PC-3 (cell line): ENCODE measurements at regions not wholly inside any gene's neighbourhood (a gene's known extent, or its start where the extent isn't known, plus 50 kb on each side); places are given as distances from the start of the nearest gene placed in this dataset.

Experiments
- CTCF ChIP-seq: fragments of 300-600 bp; sonication (generic); conservative IDR thresholded peaks from 2 replicates; pipeline ENCODE4 v1.5.1; 2017; ENCODE audit warnings: antibody characterized with exemption, low read depth, mild to moderate bottlenecking, low read length
- EZH2 ChIP-seq: fragments of 300-600 bp; sonication (generic); IDR thresholded peaks from one replicate; pipeline ENCODE4 v1.6.1; 2017; ENCODE audit warnings: antibody characterized with exemption, mild to moderate bottlenecking, low read length; ENCODE audit not compliant: unreplicated experiment
- EZH2phosphoT487 ChIP-seq: fragments of 300-600 bp; sonication (generic); IDR thresholded peaks from 2 replicates; pipeline ENCODE4 v1.6.1; 2018; ENCODE audit warnings: mild to moderate bottlenecking, antibody characterized with exemption, low read length, borderline replicate concordance

- TF ChIP-seq CTCF (peak; percentile 73), EZH2 (no peak), EZH2phosphoT487 (no peak)
These were observed 243.5 kb upstream of the CAND1 start for GRCh38 chr12:67025543-67026114.
